ENCODE measurements at regions not wholly inside any gene's neighbourhood (a gene's known extent, or its start where the extent isn't known, plus 50 kb on each side); places are given as distances from the start of the nearest gene placed in this dataset.
"Not testable (repeated sequence)": the region's sequence is repeated elsewhere in the genome, so short reads cannot be mapped to it uniquely, and the experiment has no call there.

- ChIA-PET CTCF (interaction anchor here (1.1 kb wide), 1 partner anchor 17 kb away, joined by 4 read pairs; no protein-coding TSS in a partner anchor), POLR2A (no interaction called here)
- TF ChIP-seq ZFHX2 (tag by site-specific recombination; conservative IDR thresholded peaks at IDR 0.05) (no peak), BCL6B (tag by site-specific recombination; IDR thresholded peaks at IDR 0.05) (no peak), ZNF621 (tag by site-specific recombination; IDR thresholded peaks at IDR 0.05) (no peak), WT1 (tag by site-specific recombination; IDR thresholded peaks at IDR 0.05) (no peak), ZNF148 (tag by site-specific recombination; IDR thresholded peaks at IDR 0.05; ENCODE audit: borderline replicate concordance) (no peak), KLF17 (tag by site-specific recombination; IDR thresholded peaks at IDR 0.05) (no peak), ZNF488 (tag by site-specific recombination; IDR thresholded peaks at IDR 0.05) (no peak), ZNF221 (tag by site-specific recombination; IDR thresholded peaks at IDR 0.05; ENCODE audit: borderline replicate concordance) (no peak), ZBTB6 (tag by site-specific recombination; IDR thresholded peaks at IDR 0.05) (no peak), ZNF473 (tag by site-specific recombination; IDR thresholded peaks at IDR 0.05) (no peak)
These were observed 63.7 kb downstream of the ZC3H11B start for GRCh38 chr1:219549215-219549614.

GRCh38 chr1:219548386-219548785, 64.5 kb downstream of the ZC3H11B start:
- ChIA-PET CTCF (no interaction called here), POLR2A (no interaction called here)
- TF ChIP-seq ZNF521 (tag by site-specific recombination; IDR thresholded peaks at IDR 0.05) (no peak), ZSCAN4 (tag by site-specific recombination; IDR thresholded peaks at IDR 0.05) (no peak), ZNF449 (tag by site-specific recombination; IDR thresholded peaks at IDR 0.05) (no peak), ZNF426 (tag by site-specific recombination; IDR thresholded peaks at IDR 0.05) (no peak), ZNF211 (tag by site-specific recombination; IDR thresholded peaks at IDR 0.05; ENCODE audit: low read depth) (no peak)
- Histone ChIP-seq H3K36me3 (ENCODE audit: control insufficient read depth in 2 of 2, insufficient read depth in 1 of 2, low read length in 2 of 2) (no peaks in the 10 kb centered on the region), H3K27ac (ENCODE audit: extremely low read depth, low read depth, low read length) (no peak overlapping the region), H3K4me3 (ENCODE audit: low read depth, low read length) (no peak overlapping the region), H3K9me3 (ENCODE audit: control insufficient read depth, insufficient read depth, low read depth, low read length) (no peaks in the 10 kb centered on the region), H3K4me1 (ENCODE audit: control insufficient read depth, insufficient read depth, low read length) (no peaks in the 10 kb centered on the region)

More at GRCh38 chr1:219549215-219549614, 63.7 kb downstream of the ZC3H11B start:
- Histone ChIP-seq H3K27ac (ENCODE audit: extremely low read depth, low read depth, low read length) (no peak overlapping the region), H3K9me3 (ENCODE audit: control insufficient read depth, insufficient read depth, low read depth, low read length) (no peaks in the 10 kb centered on the region), H3K4me1 (ENCODE audit: control insufficient read depth, insufficient read depth, low read length) (no peaks in the 10 kb centered on the region), H3K4me3 (ENCODE audit: low read depth, low read length) (no peak overlapping the region), H3K36me3 (ENCODE audit: control insufficient read depth in 2 of 2, insufficient read depth in 1 of 2, low read length in 2 of 2) (no peaks in the 10 kb centered on the region)

- POLR2A ChIA-PET; CTCF ChIA-PET; H3K4me3 ChIP-seq (ENCODE audit: low read depth, low read length); H3K4me1 ChIP-seq (ENCODE audit: control insufficient read depth, insufficient read depth, low read length); H3K36me3 ChIP-seq (ENCODE audit: control insufficient read depth in 2 of 2, insufficient read depth in 1 of 2, low read length in 2 of 2); H3K27ac ChIP-seq (ENCODE audit: extremely low read depth, low read depth, low read length); H3K9me3 ChIP-seq (ENCODE audit: control insufficient read depth, insufficient read depth, low read depth, low read length): not testable (repeated sequence)
These were observed 67.1 kb downstream of the ZC3H11B start for GRCh38 chr1:219545756-219546155.
